DOHH2 (cell line): ENCODE measurements at regions not wholly inside any gene's neighbourhood (a gene's known extent, or its start where the extent isn't known, plus 50 kb on each side); places are given as distances from the start of the nearest gene placed in this dataset.
"Not testable (repeated sequence)": the region's sequence is repeated elsewhere in the genome, so short reads cannot be mapped to it uniquely, and the experiment has no call there.

Experiments used
- CTCF ChIP-seq: fragments of 200-600 bp; sonication (generic); IDR thresholded peaks from one replicate; pipeline ENCODE4 v1.5.1; 2014; ENCODE audit warnings: antibody characterized with exemption, mild to moderate bottlenecking, low read depth, low read length; ENCODE audit not compliant: poor library complexity, severe bottlenecking
- EZH2phosphoT487 ChIP-seq: fragments of 200-600 bp; sonication (generic); IDR thresholded peaks from 2 replicates; pipeline ENCODE4 v1.6.1; 2017; ENCODE audit warnings: borderline replicate concordance, mild to moderate bottlenecking, antibody characterized with exemption, low read length, moderate library complexity, mixed read lengths

- not testable (repeated sequence) for TF ChIP-seq CTCF, EZH2phosphoT487
These were observed 241.1 kb downstream of the GOLGA6L6 start for GRCh38 chr15:20300351-20301040.
